Karpas-422 (cell line): ENCODE measurements at regions not wholly inside any gene's neighbourhood (a gene's known extent, or its start where the extent isn't known, plus 50 kb on each side); places are given as distances from the start of the nearest gene placed in this dataset.

Experiments used
- DNase-seq: peaks from one replicate; pipeline ENCODE4 v3.0.0-alpha.2; 2015
- H2AFZ ChIP-seq: fragments of 200-600 bp; sonication (generic); 2 replicates; pipeline ENCODE4 v1.6.1; 2014; ENCODE audit warnings: antibody characterized with exemption, low read length, mixed read lengths
- H3K27ac ChIP-seq: fragments of 200-600 bp; sonication (generic); 2 replicates; pipeline ENCODE4 v1.5.1; 2014; ENCODE audit warnings: mild to moderate bottlenecking, low read length, moderate library complexity
- H3K27me3 ChIP-seq: fragments of 200-600 bp; sonication (generic); 2 replicates; pipeline ENCODE4 v1.6.1; 2014; ENCODE audit warnings: low read length, mixed read lengths
- H3K36me3 ChIP-seq: fragments of 200-600 bp; sonication (generic); 2 replicates; pipeline ENCODE4 v1.6.1; 2014; ENCODE audit warnings: low read length, mixed read lengths; ENCODE audit not compliant: insufficient read depth
- H3K4me1 ChIP-seq: fragments of 200-600 bp; sonication (generic); 2 replicates; pipeline ENCODE4 v1.6.1; 2014; ENCODE audit warnings: mild to moderate bottlenecking, low read length, mixed read lengths
- H3K4me2 ChIP-seq: fragments of 200-600 bp; sonication (generic); 2 replicates; pipeline ENCODE4 v1.6.1; 2014; ENCODE audit warnings: low read length, low read depth, mild to moderate bottlenecking; ENCODE audit not compliant: poor library complexity, severe bottlenecking
- H3K4me3 ChIP-seq: fragments of 200-600 bp; sonication (generic); 2 replicates; pipeline ENCODE4 v1.5.1; 2014; ENCODE audit warnings: mild to moderate bottlenecking, antibody characterized with exemption, low read length, mixed read lengths
- H3K79me2 ChIP-seq: fragments of 200-600 bp; sonication (generic); 2 replicates; pipeline ENCODE4 v1.6.1; 2014; ENCODE audit warnings: mild to moderate bottlenecking, low read length, mixed read lengths
- H3K9ac ChIP-seq: fragments of 200-600 bp; sonication (generic); 2 replicates; pipeline ENCODE4 v1.6.0; 2014; ENCODE audit warnings: low read length
- H3K9me2 ChIP-seq: fragments of 200-600 bp; sonication (generic), shearing (Covaris generic); replicated peaks from 2 replicates; pipeline ENCODE4 v1.6.0; 2014; ENCODE audit warnings: mild to moderate bottlenecking, low read length, moderate library complexity; ENCODE audit not compliant: insufficient read depth
- H3K9me3 ChIP-seq: fragments of 300-700, 200-600 bp; sonication (generic); 2 replicates; pipeline ENCODE4 v1.6.1; 2014; ENCODE audit warnings: low read length, mixed read lengths
- H4K20me1 ChIP-seq: fragments of 200-600 bp; sonication (generic); 2 replicates; pipeline ENCODE4 v1.6.1; 2014; ENCODE audit warnings: mild to moderate bottlenecking, antibody characterized with exemption, low read length, low read depth; ENCODE audit not compliant: insufficient read depth

DNA sequence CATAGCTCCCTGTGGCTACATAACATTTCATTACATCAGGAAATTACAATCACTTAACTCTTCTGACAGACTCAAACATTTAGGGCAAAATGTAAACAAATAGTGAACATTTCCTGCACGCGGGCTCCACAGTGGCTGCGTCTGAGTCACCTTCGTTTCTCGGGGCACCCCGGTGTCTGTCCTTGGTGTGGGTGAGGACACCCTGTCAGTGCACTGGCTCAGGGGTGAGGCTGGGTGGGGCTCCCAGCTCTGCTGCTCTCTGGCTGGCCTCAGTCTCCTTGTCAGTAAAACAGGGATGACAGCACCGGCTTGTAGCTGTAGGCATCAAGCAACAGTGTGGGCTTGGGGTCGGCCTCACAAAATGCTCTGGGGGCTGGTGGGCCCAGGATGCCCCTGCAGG lies 237.1 kb upstream of the SHH start:
- H3K27me3 ChIP-seq: no peaks in the 10 kb centered on the region
- H3K9me2 ChIP-seq: no peaks in the 10 kb centered on the region
- no peak overlapping the region for H2AFZ ChIP-seq
- DNase-seq: no peak
- H3K4me1 ChIP-seq: no peaks in the 10 kb centered on the region
- H3K27ac ChIP-seq: no peak overlapping the region
- H3K79me2 ChIP-seq: no peaks in the 10 kb centered on the region
- H3K9ac ChIP-seq: no peak overlapping the region
- H3K4me2 ChIP-seq: no peak overlapping the region
- H4K20me1 ChIP-seq: no peaks in the 10 kb centered on the region
- no peaks in the 10 kb centered on the region for H3K9me3 ChIP-seq
- H3K36me3 ChIP-seq: no peaks in the 10 kb centered on the region
- H3K4me3 ChIP-seq: no peak overlapping the region

DNA sequence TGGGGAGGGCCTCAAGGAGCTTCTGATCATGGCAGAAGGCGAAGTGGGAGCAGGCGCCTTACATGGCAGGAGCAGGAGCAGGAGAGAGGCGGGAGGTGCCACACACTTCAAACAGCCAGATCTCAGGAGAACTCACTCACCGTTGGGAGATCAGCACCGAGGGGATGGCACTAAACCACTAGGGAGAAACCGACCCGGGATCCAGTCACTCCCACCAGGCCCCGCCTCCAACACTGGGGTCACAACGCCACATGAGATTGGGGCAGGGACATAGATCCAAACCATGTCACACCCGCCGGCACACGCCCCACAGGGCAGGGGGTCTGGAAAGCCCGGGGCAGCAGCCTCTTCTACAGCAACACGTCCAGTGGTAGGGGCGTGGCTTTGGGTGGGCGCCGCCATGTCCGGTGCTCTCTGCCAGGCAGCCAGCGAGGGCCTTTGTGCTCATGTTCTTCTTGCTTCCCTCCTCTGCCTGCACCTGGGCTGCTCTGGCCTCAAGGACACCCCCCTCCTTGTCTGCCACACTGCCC lies 233.8 kb upstream of the SHH start:
- no peak overlapping the region for H3K4me3 ChIP-seq
- H3K4me1 ChIP-seq: no peaks in the 10 kb centered on the region
- H3K27ac ChIP-seq: no peak overlapping the region
- H3K9me2 ChIP-seq: no peaks in the 10 kb centered on the region
- H3K79me2 ChIP-seq: no peaks in the 10 kb centered on the region
- H3K9ac ChIP-seq: no peak overlapping the region
- no peak overlapping the region for H3K4me2 ChIP-seq
- H3K27me3 ChIP-seq: no peaks in the 10 kb centered on the region
- DNase-seq: no peak
- no peak overlapping the region for H2AFZ ChIP-seq
- H4K20me1 ChIP-seq: no peaks in the 10 kb centered on the region
- H3K36me3 ChIP-seq: no peaks in the 10 kb centered on the region
- no peaks in the 10 kb centered on the region for H3K9me3 ChIP-seq

DNA sequence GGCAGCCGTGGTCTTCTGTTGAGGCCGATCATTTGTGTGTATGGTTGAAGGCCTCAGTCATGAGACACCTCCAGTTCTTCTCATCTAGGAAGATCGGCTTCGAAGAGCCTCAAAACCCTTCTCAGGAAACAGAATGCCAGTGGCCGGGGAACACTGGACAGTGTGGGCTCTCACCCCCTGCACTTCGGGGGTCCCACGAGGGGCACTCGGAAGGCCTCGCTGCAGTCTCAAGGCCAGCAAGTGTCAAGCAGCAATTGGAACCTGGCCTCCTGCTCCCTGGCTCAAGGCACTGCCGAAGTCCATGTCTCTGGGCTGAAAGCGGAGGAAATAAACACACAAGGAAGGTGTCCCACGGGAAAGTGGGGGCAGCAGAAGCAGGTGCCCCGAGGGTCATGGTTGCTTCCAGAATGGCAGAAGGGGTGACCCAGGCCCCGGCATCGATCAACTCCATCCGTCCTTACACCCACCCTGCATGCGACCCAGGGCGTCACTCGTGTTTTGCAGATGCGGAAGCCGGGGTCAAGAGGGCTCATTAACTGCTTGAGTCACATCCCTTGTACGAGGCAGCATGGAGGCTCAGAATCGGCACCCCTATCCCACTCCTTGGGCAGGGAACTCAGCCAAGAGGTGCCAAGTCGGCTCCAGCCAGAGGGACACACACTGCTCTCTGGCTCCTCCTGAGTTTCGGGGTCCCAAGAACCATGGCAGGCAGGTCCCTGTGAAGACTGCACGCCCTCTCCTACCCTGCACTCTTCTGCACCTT lies 231.3 kb upstream of the SHH start:
- H3K4me3 ChIP-seq: no peak overlapping the region
- H3K9ac ChIP-seq: no peak overlapping the region
- no peaks in the 10 kb centered on the region for H3K79me2 ChIP-seq
- H3K27me3 ChIP-seq: no peaks in the 10 kb centered on the region
- H3K9me2 ChIP-seq: no peaks in the 10 kb centered on the region
- H4K20me1 ChIP-seq: no peaks in the 10 kb centered on the region
- no peak for DNase-seq
- H3K9me3 ChIP-seq: no peaks in the 10 kb centered on the region
- H2AFZ ChIP-seq: no peak overlapping the region
- no peaks in the 10 kb centered on the region for H3K4me1 ChIP-seq
- no peak overlapping the region for H3K27ac ChIP-seq
- no peak overlapping the region for H3K4me2 ChIP-seq
- no peaks in the 10 kb centered on the region for H3K36me3 ChIP-seq

DNA sequence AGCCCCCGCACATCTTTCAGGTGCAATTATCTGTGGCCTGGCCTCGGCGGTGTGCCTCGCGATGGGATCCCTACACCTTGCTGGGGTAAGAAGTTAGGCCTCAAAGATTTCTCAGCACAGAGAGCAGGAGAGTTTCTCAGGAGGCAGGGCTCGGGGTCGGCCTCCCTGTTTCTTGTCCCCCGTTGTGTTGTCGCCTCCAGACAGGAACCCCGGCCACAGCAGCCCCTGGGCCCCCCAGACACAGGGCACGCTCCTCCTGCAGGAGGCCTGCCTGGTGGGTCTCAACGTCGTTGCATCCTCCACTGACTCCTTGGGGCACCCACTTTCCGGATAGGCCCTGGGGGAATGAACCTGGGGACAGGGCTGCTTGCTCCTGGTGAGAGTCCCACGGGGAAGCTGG lies 229.1 kb upstream of the SHH start:
- H3K9me3 ChIP-seq: no peaks in the 10 kb centered on the region
- H3K79me2 ChIP-seq: no peaks in the 10 kb centered on the region
- no peak overlapping the region for H3K4me2 ChIP-seq
- H3K36me3 ChIP-seq: no peaks in the 10 kb centered on the region
- H3K4me3 ChIP-seq: no peak overlapping the region
- H3K27ac ChIP-seq: no peak overlapping the region
- no peaks in the 10 kb centered on the region for H3K4me1 ChIP-seq
- no peaks in the 10 kb centered on the region for H3K9me2 ChIP-seq
- H2AFZ ChIP-seq: no peak overlapping the region
- H3K27me3 ChIP-seq: no peaks in the 10 kb centered on the region
- no peak overlapping the region for H3K9ac ChIP-seq
- no peaks in the 10 kb centered on the region for H4K20me1 ChIP-seq
- no peak for DNase-seq

DNA sequence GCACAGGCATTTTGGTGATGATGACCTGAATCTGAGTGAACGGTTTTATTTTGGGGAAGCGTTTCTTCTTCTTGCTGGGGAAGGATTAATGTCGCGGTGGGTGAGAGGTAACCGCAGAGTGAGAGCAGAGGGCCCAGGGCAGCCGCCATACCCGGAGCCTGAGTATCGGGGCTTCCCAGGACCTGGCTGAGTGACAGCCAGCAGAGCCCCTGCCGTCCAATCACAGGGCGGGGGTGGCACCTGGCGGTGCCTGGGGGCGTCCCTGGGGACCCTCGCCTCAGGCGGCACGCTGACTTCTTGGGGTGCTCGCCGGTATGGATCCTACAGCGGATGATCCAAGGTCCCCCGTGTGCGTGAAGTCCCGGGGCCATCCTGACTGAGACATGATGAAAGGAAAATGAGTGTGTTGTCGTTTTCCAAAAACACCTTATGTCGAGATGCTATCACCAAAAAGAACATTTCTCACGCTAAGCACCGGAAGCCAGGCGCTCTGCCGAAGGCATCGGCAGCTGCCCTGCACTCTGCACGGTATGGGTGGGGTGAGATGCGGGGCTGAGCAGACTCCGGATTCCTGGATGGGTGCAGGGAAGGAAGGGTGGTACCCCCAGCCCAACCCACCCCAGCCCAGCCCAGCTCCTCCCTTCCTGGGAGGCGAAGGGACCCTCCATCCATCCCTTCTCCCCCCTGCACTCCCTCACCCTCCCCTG lies 227.9 kb upstream of the SHH start:
- Histone ChIP-seq H3K4me1 (no peaks in the 10 kb centered on the region), H3K4me3 (no peak overlapping the region), H3K4me2 (no peak overlapping the region), H3K9ac (no peak overlapping the region), H3K27me3 (no peaks in the 10 kb centered on the region), H3K9me3 (no peaks in the 10 kb centered on the region), H4K20me1 (no peaks in the 10 kb centered on the region), H3K79me2 (no peaks in the 10 kb centered on the region), H3K27ac (no peak overlapping the region), H3K9me2 (no peaks in the 10 kb centered on the region), H3K36me3 (no peaks in the 10 kb centered on the region), H2AFZ (no peak overlapping the region)
- no peak for DNase-seq

- H3K27ac ChIP-seq: no peak overlapping the region
- no peak for DNase-seq
- H3K4me3 ChIP-seq: no peak overlapping the region
- H3K4me2 ChIP-seq: no peak overlapping the region
- no peaks in the 10 kb centered on the region for H3K27me3 ChIP-seq
- no peak overlapping the region for H3K9ac ChIP-seq
- no peaks in the 10 kb centered on the region for H3K36me3 ChIP-seq
- H3K9me3 ChIP-seq: no peaks in the 10 kb centered on the region
- no peaks in the 10 kb centered on the region for H3K79me2 ChIP-seq
- no peaks in the 10 kb centered on the region for H3K4me1 ChIP-seq
- H4K20me1 ChIP-seq: no peaks in the 10 kb centered on the region
- no peak overlapping the region for H2AFZ ChIP-seq
- no peaks in the 10 kb centered on the region for H3K9me2 ChIP-seq
Measured at GRCh38 chr7:156039194-156039593, 226.9 kb upstream of the SHH start.

GRCh38 chr7:156038345-156038744 lies 226.1 kb upstream of the SHH start:
- Histone ChIP-seq H3K4me1 (no peaks in the 10 kb centered on the region), H3K27ac (no peak overlapping the region), H3K36me3 (no peaks in the 10 kb centered on the region), H3K4me2 (no peak overlapping the region), H2AFZ (no peak overlapping the region), H4K20me1 (no peaks in the 10 kb centered on the region), H3K79me2 (no peaks in the 10 kb centered on the region), H3K4me3 (no peak overlapping the region), H3K9me3 (no peaks in the 10 kb centered on the region), H3K27me3 (no peaks in the 10 kb centered on the region), H3K9ac (no peak overlapping the region), H3K9me2 (no peaks in the 10 kb centered on the region)
- DNase-seq: no peak

DNA sequence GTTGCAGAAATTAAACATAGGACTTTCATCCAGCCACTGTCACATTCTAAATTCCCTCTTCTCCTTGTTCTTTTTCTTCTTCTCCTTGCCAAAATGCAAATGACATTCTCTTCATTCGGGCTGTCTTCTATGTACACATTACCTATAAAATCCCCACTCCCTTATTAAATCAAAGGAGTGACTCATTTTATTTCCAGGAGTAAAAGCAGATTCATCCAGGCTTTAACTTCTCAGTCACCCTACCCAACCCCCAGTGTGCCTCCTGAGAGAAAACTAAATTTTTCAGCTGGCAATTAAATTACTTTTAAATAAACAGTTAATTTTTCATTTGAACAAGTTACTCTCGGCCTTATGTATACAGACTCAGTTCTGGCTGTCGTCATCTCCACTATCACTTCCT lies 223.9 kb upstream of the SHH start:
- H3K36me3 ChIP-seq: no peaks in the 10 kb centered on the region
- H3K79me2 ChIP-seq: no peaks in the 10 kb centered on the region
- H3K9me3 ChIP-seq: no peaks in the 10 kb centered on the region
- no peaks in the 10 kb centered on the region for H3K9me2 ChIP-seq
- no peak for DNase-seq
- no peaks in the 10 kb centered on the region for H3K4me1 ChIP-seq
- no peaks in the 10 kb centered on the region for H4K20me1 ChIP-seq
- no peak overlapping the region for H3K4me3 ChIP-seq
- H3K4me2 ChIP-seq: no peak overlapping the region
- no peak overlapping the region for H2AFZ ChIP-seq
- no peak overlapping the region for H3K9ac ChIP-seq
- H3K27ac ChIP-seq: no peak overlapping the region
- H3K27me3 ChIP-seq: no peaks in the 10 kb centered on the region
